ENCODE measurements at regions not wholly inside any gene's neighbourhood (a gene's known extent, or its start where the extent isn't known, plus 50 kb on each side); places are given as distances from the start of the nearest gene placed in this dataset.

GRCh38 chr15:69696946-69697345, 244.3 kb downstream of the RPLP1 start:
- Histone ChIP-seq H2BK120ac (ENCODE audit: low read depth, low read length) (no peak overlapping the region), H3K9me1 (ENCODE audit: insufficient read depth, low read length) (no peaks in the 10 kb centered on the region), H2BK5ac (ENCODE audit: low read depth, low read length, poor library complexity, severe bottlenecking) (no peak overlapping the region), H2AFZ (replicated peaks; ENCODE audit: low read length, poor library complexity) (no peak overlapping the region), H3K4me2 (ENCODE audit: low read depth, low read length) (no peak overlapping the region), H3K4ac (ENCODE audit: low read depth, low read length) (no peak overlapping the region), H3K4me1 (ENCODE audit: control insufficient read depth, insufficient read depth, low read length) (no peaks in the 10 kb centered on the region), H2AK5ac (ENCODE audit: low read depth, low read length) (no peak overlapping the region), H3K23ac (ENCODE audit: low read depth, low read length) (no peak overlapping the region), H3K4me3 (ENCODE audit: insufficient read depth, low read depth, low read length) (no peak overlapping the region), H4K8ac (ENCODE audit: low read depth in 2 of 2, low read length in 2 of 2) (no peak overlapping the region), H3K14ac (replicated peaks; ENCODE audit: low read depth, low read length) (no peak overlapping the region), H2BK15ac (ENCODE audit: low read depth, low read length) (no peak overlapping the region), H3K56ac (ENCODE audit: extremely low read depth, insufficient read depth, low read length) (no peak overlapping the region), H3K9me3 (ENCODE audit: control insufficient read depth, insufficient read depth, low read length) (no peaks in the 10 kb centered on the region), H3K27me3 (ENCODE audit: control insufficient read depth, insufficient read depth, low read length) (peaks cover 66% of the 10 kb centered on the region), H2AK9ac (replicated peaks; ENCODE audit: low read depth, low read length, poor library complexity) (no peak overlapping the region), H3K9ac (ENCODE audit: low read depth, low read length) (no peak overlapping the region), H2BK20ac (ENCODE audit: low read depth, low read length) (no peak overlapping the region), H4K91ac (ENCODE audit: insufficient read depth, low read depth, low read length) (no peak overlapping the region), H4K5ac (ENCODE audit: low read depth, low read length) (no peak overlapping the region), H4K20me1 (ENCODE audit: insufficient read depth, low read length) (no peaks in the 10 kb centered on the region), H3K18ac (ENCODE audit: low read depth, low read length) (no peak overlapping the region), H3K79me1 (ENCODE audit: low read depth in 1 of 2, low read length in 2 of 2) (no peaks in the 10 kb centered on the region), H3K27ac (ENCODE audit: insufficient read depth, low read length) (no peak overlapping the region), H3K36me3 (ENCODE audit: control insufficient read depth, insufficient read depth, low read length) (no peaks in the 10 kb centered on the region)
- ChIA-PET CTCF (no interaction called here), POLR2A (ENCODE audit: unreplicated experiment) (no interaction called here)
- TF ChIP-seq RCOR1 (IDR thresholded peaks at IDR 0.05; ENCODE audit: insufficient replicate concordance, low read length), result no peak
- no peak for TF ChIP-seq POLR2A (IDR thresholded peaks at IDR 0.05; ENCODE audit: low read depth, low read length)
- no peak for TF ChIP-seq CEBPB (IDR thresholded peaks at IDR 0.05; ENCODE audit: low read depth, low read length)
- TF ChIP-seq USF2 (IDR thresholded peaks at IDR 0.05; ENCODE audit: low read depth, low read length), result no peak
- no peak for TF ChIP-seq CHD1 (IDR thresholded peaks at IDR 0.05; ENCODE audit: low read depth, low read length)
- TF ChIP-seq ELK1 (IDR thresholded peaks at IDR 0.05; ENCODE audit: borderline replicate concordance, low read depth, low read length), result no peak
- no peak for TF ChIP-seq NFE2L2 (IDR thresholded peaks at IDR 0.05; ENCODE audit: low read depth, low read length)
- no peak for TF ChIP-seq RFX5 (IDR thresholded peaks at IDR 0.05; ENCODE audit: low read depth, low read length)
- TF ChIP-seq MXI1 (IDR thresholded peaks at IDR 0.05; ENCODE audit: borderline replicate concordance, low read depth, low read length), result no peak
- no peak for TF ChIP-seq RAD21 (IDR thresholded peaks at IDR 0.05; ENCODE audit: low read length)
- TF ChIP-seq CTCF (conservative IDR thresholded peaks at IDR 0.05; ENCODE audit: low read depth, low read length), result no peak
- TF ChIP-seq MAFK (IDR thresholded peaks at IDR 0.05; ENCODE audit: low read depth, low read length), result no peak
- no peak for TF ChIP-seq SMC3 (IDR thresholded peaks at IDR 0.05; ENCODE audit: low read depth, low read length)
- no peak for TF ChIP-seq FOS (IDR thresholded peaks at IDR 0.05; ENCODE audit: low read depth, low read length)
- no peak for TF ChIP-seq BHLHE40 (IDR thresholded peaks at IDR 0.05; ENCODE audit: low read depth, low read length)
- no peak for TF ChIP-seq MAZ (IDR thresholded peaks at IDR 0.05; ENCODE audit: borderline replicate concordance, low read depth, low read length)
- dilution Hi-C loops (cut with HindIII; ENCODE audit: low sequenced_read_pairs, unreplicated experiment), result no loop called here
- DNase-seq (no peak), ATAC-seq (ENCODE audit: low read depth) (no peak)
- BruUV-seq (replicated peaks), result no TSS peak
- 0% methylated on average over 1 of the region's 3 CpGs; no CpG with 5 or more reads in 1 of the 2 experiments for WGBS, 2 experiments (ENCODE audit: extremely low coverage in 2 of 2, insufficient read length in 1 of 2)
- intact Hi-C loops (cut with micrococcal nuclease), result no loop called here
- in situ Hi-C loops (cut with MboI; ENCODE audit: low sequenced_read_pairs), result no loop called here
